ENCODE measurements at regions not wholly inside any gene's neighbourhood (a gene's known extent, or its start where the extent isn't known, plus 50 kb on each side); places are given as distances from the start of the nearest gene placed in this dataset.

DNA sequence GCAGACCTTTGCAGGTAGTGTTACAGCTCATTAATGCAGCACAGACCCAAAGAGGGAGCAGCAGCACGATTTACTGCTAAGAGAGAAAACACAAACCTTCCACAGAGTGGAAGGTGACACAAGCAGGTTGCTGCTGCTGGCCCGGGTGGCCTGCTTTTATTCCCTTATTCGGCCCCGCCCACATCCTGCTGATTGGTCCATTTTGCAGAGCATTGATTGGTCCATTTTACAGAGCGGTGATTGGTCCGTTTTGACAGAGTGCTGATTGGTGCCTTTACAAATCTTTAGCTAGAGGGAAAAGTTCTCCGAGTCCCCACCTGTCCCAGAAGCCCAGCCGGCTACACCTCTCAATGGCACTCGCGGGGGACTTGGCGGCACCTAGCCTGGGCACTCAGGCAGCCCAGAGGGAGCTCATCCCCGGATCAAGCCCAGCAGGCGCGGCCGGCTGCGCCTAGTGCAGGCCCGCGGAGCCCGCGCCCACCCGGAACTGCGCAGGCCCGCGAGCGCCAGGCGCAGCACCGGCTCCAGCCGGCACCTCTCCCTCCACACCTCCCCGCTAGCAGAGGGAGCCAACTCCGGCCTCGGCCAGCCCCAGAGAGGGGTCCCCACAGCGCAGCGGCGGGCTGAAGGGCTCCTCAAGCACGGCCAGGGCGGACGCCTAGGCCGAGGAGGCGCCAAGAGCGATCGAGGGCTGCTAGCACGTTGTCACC, 825.6 kb upstream of the HS6ST1 start:
- no peaks in the 10 kb centered on the region for H3K9me2 ChIP-seq (replicated peaks; ENCODE audit: insufficient read depth, low read length)
- H4K20me1 ChIP-seq (ENCODE audit: low read depth, low read length), result no peaks in the 10 kb centered on the region
- no peak overlapping the region for H3K27ac ChIP-seq (ENCODE audit: low read depth, low read length)
- no peak for TF ChIP-seq EZH2phosphoT487 (conservative IDR thresholded peaks at IDR 0.05; ENCODE audit: low read length)
- no peak for TF ChIP-seq CTCF (IDR thresholded peaks at IDR 0.05; ENCODE audit: insufficient read depth, low read length, poor library complexity, severe bottlenecking)
- no peak overlapping the region for H3K4me3 ChIP-seq (ENCODE audit: insufficient read depth, low read length, poor library complexity, severe bottlenecking)
- H3K27me3 ChIP-seq (ENCODE audit: low read length), result no peaks in the 10 kb centered on the region
- H3K4me2 ChIP-seq (ENCODE audit: low read depth, low read length, poor library complexity, severe bottlenecking), result no peak overlapping the region
- no peak overlapping the region for H3K9ac ChIP-seq (ENCODE audit: low read length)
- H3K36me3 ChIP-seq (ENCODE audit: low read length), result no peaks in the 10 kb centered on the region
- H3F3A ChIP-seq (ENCODE audit: insufficient read depth), result no peaks in the 10 kb centered on the region
- H3K9me3 ChIP-seq (ENCODE audit: insufficient read depth, low read length), result no peaks in the 10 kb centered on the region
- no peak overlapping the region for H2AFZ ChIP-seq (ENCODE audit: low read depth, low read length, severe bottlenecking)
- no peaks in the 10 kb centered on the region for H3K79me2 ChIP-seq (ENCODE audit: insufficient read depth, low read length)

GRCh38 chr2:129152514-129152913, 827.0 kb upstream of the RAB6C start:
- Histone ChIP-seq H3F3A (ENCODE audit: insufficient read depth) (no peaks in the 10 kb centered on the region), H3K4me2 (ENCODE audit: low read depth, low read length, poor library complexity, severe bottlenecking) (no peak overlapping the region), H3K79me2 (ENCODE audit: insufficient read depth, low read length) (no peaks in the 10 kb centered on the region), H3K9me2 (replicated peaks; ENCODE audit: insufficient read depth, low read length) (no peaks in the 10 kb centered on the region), H3K9me3 (ENCODE audit: insufficient read depth, low read length) (no peaks in the 10 kb centered on the region), H3K36me3 (ENCODE audit: low read length) (no peaks in the 10 kb centered on the region), H4K20me1 (ENCODE audit: low read depth, low read length) (no peaks in the 10 kb centered on the region), H2AFZ (ENCODE audit: low read depth, low read length, severe bottlenecking) (no peak overlapping the region), H3K9ac (ENCODE audit: low read length) (no peak overlapping the region), H3K27ac (ENCODE audit: low read depth, low read length) (no peak overlapping the region), H3K4me3 (ENCODE audit: insufficient read depth, low read length, poor library complexity, severe bottlenecking) (no peak overlapping the region), H3K27me3 (ENCODE audit: low read length) (no peaks in the 10 kb centered on the region)
- TF ChIP-seq EZH2phosphoT487 (conservative IDR thresholded peaks at IDR 0.05; ENCODE audit: low read length), result no peak
- no peak for TF ChIP-seq CTCF (IDR thresholded peaks at IDR 0.05; ENCODE audit: insufficient read depth, low read length, poor library complexity, severe bottlenecking)

GRCh38 chr2:129160879-129161278, 818.6 kb upstream of the RAB6C start:
- Histone ChIP-seq H3K4me3 (ENCODE audit: insufficient read depth, low read length, poor library complexity, severe bottlenecking) (no peak overlapping the region), H3K9me2 (replicated peaks; ENCODE audit: insufficient read depth, low read length) (no peaks in the 10 kb centered on the region), H3K27me3 (ENCODE audit: low read length) (no peaks in the 10 kb centered on the region), H4K20me1 (ENCODE audit: low read depth, low read length) (no peaks in the 10 kb centered on the region), H3K36me3 (ENCODE audit: low read length) (no peaks in the 10 kb centered on the region), H3K4me2 (ENCODE audit: low read depth, low read length, poor library complexity, severe bottlenecking) (no peak overlapping the region), H3K79me2 (ENCODE audit: insufficient read depth, low read length) (no peaks in the 10 kb centered on the region), H3K27ac (ENCODE audit: low read depth, low read length) (no peak overlapping the region), H3K9ac (ENCODE audit: low read length) (no peak overlapping the region), H3F3A (ENCODE audit: insufficient read depth) (no peaks in the 10 kb centered on the region), H2AFZ (ENCODE audit: low read depth, low read length, severe bottlenecking) (no peak overlapping the region), H3K9me3 (ENCODE audit: insufficient read depth, low read length) (no peaks in the 10 kb centered on the region)
- no peak for TF ChIP-seq EZH2phosphoT487 (conservative IDR thresholded peaks at IDR 0.05; ENCODE audit: low read length)
- no peak for TF ChIP-seq CTCF (IDR thresholded peaks at IDR 0.05; ENCODE audit: insufficient read depth, low read length, poor library complexity, severe bottlenecking)
